ENCODE measurements at regions not wholly inside any gene's neighbourhood (a gene's known extent, or its start where the extent isn't known, plus 50 kb on each side); places are given as distances from the start of the nearest gene placed in this dataset.
"Not testable (repeated sequence)": the region's sequence is repeated elsewhere in the genome, so short reads cannot be mapped to it uniquely, and the experiment has no call there.

DNA sequence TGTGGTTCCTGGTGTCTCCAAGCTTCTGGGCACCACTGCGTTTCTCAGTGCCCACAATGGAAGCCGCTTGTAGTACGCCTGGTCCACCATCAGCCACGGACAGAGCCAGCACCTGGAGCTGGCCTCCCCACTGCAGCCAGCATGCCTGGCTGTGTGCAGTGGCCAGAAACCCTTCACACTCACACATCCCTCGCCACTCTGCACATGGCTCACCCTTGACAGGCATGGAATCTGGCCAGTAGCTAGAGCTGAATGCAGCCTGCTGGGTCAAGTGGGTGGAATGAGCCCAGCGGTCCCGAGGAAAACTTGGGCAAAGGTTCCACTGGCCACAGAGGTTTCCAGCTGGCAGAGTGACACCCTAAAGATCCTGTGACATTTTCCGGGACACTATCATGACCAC, 146.0 kb upstream of the ADO start:
- DNase-seq (ENCODE audit: low read depth), result no peak

- no peak for DNase-seq (ENCODE audit: low read depth)
Measured at GRCh38 chr10:62661143-62661542, 143.4 kb upstream of the ADO start.

DNA sequence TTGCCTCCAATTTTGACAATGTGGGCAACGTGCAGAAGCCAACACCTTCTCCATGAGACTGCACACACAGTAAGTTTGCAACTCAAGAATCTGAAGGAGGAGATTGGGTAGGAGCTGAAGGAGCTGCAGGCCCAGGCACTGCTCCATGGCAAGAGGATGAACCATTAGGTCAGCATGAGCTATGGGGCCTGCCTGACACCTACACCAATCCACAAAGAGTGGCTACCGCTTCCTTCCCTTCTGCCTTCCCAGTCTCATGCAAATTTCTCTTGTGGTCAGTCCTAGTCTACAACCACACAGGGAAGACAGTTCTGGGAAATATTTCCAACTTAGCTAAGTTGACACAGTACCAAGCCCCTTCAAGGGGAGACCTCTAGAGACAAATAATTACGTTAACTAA, 142.0 kb upstream of the ADO start:
- DNase-seq (ENCODE audit: low read depth), result no peak

DNA sequence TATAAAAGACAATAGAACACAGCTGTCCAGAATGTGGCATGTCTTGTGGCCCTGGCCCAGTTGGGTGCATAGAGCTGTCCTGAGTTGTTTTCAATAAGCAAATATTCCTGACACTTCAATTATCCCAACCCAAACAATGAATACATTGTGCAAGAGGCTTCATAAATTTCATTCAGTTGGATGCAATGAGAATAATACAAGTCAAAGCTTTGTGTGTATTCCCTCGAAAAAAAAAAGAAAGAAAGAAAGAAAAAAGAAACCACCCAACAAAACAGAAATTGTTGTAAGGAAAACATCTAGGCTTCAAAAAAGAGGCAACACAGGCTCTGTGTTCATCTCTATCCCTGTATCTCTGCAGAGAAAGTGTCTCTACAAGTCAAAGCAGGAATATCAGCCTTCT, 138.7 kb upstream of the ADO start:
- no peak for DNase-seq (ENCODE audit: low read depth)

DNA sequence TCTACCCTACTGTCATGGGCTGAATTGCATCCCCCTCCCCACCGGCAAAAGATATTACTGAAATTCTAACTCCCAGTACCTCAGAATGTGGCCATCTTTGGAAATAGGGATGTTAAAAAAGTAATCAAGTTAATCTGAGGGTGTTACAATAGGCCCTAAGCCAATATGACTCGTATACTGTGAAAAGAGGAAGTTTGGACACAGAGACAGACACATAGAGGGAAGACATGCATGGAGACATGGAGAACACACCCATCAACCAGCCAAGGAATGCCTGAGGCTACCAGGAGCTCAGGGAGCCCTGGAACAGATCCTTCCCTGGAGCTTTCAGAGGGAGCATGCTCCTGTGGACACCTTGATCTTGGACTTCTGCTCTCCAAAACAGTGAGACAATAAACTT, 138.2 kb upstream of the ADO start:
- no peak for DNase-seq (ENCODE audit: low read depth)

- DNase-seq (ENCODE audit: low read depth), result no peak
Measured at GRCh38 chr10:62669341-62669740, 135.2 kb upstream of the ADO start.

- DNase-seq (ENCODE audit: low read depth), result no peak
Measured at GRCh38 chr10:62671104-62671503, 133.4 kb upstream of the ADO start.

DNA sequence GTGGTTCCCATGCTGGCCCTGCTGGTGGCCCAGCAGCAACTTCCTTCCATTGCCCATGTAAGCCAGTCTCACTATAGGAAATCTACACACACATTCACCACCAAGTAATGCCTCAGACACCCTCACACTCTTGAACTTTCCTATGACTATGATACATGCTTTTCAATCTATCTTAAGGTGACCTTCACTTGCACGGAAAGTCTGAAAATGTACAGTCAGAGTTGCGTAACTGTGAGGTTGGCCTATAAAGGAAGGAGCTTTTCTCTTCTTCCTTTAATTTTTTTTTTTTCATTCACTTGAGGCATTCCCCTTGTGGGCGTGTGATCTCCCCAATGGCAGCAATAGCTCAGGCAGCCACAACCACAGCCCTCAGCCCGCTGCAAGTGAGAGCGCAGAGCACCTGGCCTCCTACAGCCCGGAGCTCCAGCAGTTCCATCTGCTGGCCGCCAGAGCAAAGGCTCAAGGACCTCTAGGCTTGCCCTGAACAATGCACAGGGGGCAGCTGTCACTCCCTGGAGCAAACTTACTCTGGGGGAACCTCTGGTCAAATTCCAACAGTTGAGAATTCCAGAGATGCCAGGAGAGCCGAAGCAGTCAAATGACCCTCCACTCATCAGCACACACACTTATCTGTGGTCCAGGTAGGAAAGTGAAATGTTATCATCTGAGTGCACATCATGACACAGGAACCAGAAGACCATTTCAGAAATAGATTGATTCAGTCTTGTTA, 123.1 kb upstream of the ADO start:
- DNase-seq (ENCODE audit: low read depth), result no peak

- no peak for DNase-seq (ENCODE audit: low read depth)
Measured at GRCh38 chr10:62684911-62685310, 119.6 kb upstream of the ADO start.

- DNase-seq (ENCODE audit: low read depth), result no peak
Measured at GRCh38 chr10:62687230-62687748, 117.2 kb upstream of the ADO start.

- no peak for DNase-seq (ENCODE audit: low read depth)
Measured at GRCh38 chr10:62688971-62689700, 115.4 kb upstream of the ADO start.

GRCh38 chr10:62689712-62690111, 114.8 kb upstream of the ADO start:
- DNase-seq (ENCODE audit: low read depth), result no peak

DNA sequence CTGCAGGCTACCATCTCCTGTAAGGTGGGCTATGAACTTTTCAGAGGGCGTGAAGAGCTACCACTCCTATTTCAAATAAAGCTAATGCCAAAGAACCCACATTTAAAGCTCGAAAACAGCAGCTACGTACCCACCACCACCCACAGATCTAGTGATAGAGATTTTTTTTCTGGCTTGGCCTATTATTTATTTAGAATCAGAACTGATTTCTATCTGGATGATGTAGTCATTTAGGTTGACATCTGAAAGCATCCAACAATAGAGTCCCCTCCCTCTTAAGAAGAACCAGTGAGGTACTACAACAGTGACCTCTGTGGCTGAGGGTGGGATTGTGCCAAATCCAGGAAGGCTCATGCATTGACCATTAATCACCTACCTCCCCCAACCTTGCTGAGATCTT, 113.8 kb upstream of the ADO start:
- no peak for DNase-seq (ENCODE audit: low read depth)

GRCh38 chr10:62691336-62691735, 113.2 kb upstream of the ADO start:
- DNase-seq (ENCODE audit: low read depth), result no peak

DNA sequence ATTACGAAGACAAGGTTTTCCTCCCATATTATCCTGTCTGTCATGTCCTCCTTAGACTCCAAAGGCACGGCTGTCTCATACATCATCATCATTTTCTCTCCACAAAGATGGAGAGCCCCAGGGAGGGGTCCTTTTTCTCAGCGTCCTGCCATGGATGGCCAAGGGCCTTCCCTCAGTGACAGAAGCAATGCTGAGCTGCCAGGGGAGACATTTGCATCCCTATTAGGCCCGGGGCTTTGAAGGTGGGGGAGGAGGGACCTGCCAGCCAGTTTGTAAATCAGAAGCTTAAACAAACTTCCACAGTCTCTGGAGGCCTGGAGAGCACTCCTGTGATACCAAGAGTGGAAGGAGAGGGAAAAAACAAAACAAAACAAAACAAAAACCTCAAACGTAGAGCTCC, 112.4 kb upstream of the ADO start:
- no peak for DNase-seq (ENCODE audit: low read depth)

DNA sequence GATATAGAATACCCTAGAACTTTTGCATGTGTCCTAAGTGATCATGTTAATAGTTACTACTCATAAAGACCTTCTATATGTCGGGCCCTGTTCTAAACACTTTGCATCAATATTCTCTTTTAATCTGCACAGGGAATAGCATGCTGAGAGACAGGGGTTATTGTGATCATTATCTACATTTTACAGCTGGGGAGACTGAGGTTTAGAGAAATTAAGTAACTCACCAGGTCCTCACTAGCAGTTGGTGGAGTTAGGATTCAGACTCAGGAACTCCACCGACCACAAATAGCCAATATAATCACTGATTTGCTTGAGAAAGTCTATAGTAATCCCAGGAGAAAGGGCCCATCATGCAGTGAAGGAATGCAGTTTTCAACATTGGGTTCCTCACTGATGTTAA, 111.2 kb upstream of the ADO start:
- DNase-seq (ENCODE audit: low read depth), result no peak

DNA sequence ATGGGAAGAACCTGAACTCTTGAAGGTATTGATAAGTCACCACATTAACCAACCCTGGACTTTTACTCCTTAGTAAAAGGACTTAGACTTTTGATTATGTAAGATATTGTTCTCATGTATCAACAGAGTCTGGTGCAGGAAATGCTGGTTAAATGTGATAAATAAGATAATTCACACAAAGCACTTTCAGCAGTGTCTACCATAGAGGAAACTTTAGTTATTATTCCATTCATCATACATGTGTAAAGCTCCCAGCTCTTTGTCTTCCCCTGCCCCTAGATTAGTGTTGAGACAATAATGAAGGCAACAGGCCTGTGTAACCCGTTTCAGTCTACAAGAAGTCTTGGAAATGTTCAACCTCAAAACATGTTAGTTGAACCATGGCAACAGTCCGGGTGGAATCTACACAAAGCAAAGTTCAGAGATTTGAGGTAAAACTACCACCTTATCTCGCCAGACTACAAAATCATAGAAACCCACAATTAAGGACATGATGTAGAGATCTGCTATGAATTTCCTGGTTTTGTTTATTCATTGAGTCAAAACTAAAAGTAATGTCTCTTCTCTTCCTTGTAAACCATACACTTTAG, 109.9 kb upstream of the ADO start:
- no peak for DNase-seq (ENCODE audit: low read depth)

GRCh38 chr10:62696798-62697197, 107.7 kb upstream of the ADO start:
- no peak for DNase-seq (ENCODE audit: low read depth)

GRCh38 chr10:62699148-62699547, 105.4 kb upstream of the ADO start:
- DNase-seq (ENCODE audit: low read depth), result no peak

- DNase-seq (ENCODE audit: low read depth), result not testable (repeated sequence)
Measured at GRCh38 chr10:62704121-62704520, 100.4 kb upstream of the ADO start.

DNA sequence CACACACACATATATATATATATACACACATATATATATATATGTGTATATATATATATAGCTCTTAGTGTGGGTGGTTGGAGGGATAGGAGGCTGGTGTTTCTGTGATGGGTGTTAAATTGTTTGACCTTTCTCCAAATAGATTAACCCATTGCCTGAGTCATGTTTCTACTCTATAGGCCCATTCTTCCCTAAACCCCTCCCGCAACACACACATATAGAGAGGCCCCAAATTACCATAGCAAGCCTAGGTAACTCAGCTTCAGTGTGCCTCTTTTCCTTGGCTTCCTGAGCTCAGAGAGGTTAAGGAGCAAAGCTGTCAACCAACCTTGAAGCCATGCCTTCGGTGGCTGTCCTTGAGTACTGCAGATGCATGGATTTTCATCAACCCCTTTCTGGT, 98.7 kb upstream of the ADO start:
- DNase-seq (ENCODE audit: low read depth), result no peak

GRCh38 chr10:62707810-62708209, 96.7 kb upstream of the ADO start:
- no peak for DNase-seq (ENCODE audit: low read depth)

GRCh38 chr10:62708569-62708968, 96.0 kb upstream of the ADO start:
- no peak for DNase-seq (ENCODE audit: low read depth)
